Neural cell (in vitro differentiated cells): ENCODE measurements at regions not wholly inside any gene's neighbourhood (a gene's known extent, or its start where the extent isn't known, plus 50 kb on each side); places are given as distances from the start of the nearest gene placed in this dataset.

Source experiments
- EZH2 ChIP-seq: fragments of 200-600, 300-800 bp; shearing (Covaris generic), sonication (generic); IDR thresholded peaks from 2 replicates; pipeline ENCODE4 v1.6.1; 2014; ENCODE audit warnings: antibody characterized with exemption, low read length, borderline replicate concordance, mild to moderate bottlenecking; ENCODE audit not compliant: insufficient read depth, poor library complexity, severe bottlenecking
- MXI1 ChIP-seq: fragments of 450-650 bp; conservative IDR thresholded peaks from 2 replicates; pipeline ENCODE4 v1.6.1; 2014; ENCODE audit warnings: antibody characterized with exemption, mild to moderate bottlenecking; ENCODE audit not compliant: poor library complexity, severe bottlenecking
- TAF1 ChIP-seq: IDR thresholded peaks from 2 replicates; pipeline ENCODE4 v1.6.1; 2012; ENCODE audit warnings: low read depth
- TF ChIP-seq, protein P1 (sequence below): fragments of 450-650 bp; IDR thresholded peaks from 2 replicates; pipeline ENCODE4 v1.5.1; 2014; ENCODE audit warnings: antibody characterized with exemption, mild to moderate bottlenecking, moderate library complexity; ENCODE audit not compliant: poor library complexity, severe bottlenecking
- TF ChIP-seq, protein P2 (sequence below): IDR thresholded peaks from 2 replicates; pipeline ENCODE4 v1.6.1; 2012; ENCODE audit warnings: borderline replicate concordance

DNA sequence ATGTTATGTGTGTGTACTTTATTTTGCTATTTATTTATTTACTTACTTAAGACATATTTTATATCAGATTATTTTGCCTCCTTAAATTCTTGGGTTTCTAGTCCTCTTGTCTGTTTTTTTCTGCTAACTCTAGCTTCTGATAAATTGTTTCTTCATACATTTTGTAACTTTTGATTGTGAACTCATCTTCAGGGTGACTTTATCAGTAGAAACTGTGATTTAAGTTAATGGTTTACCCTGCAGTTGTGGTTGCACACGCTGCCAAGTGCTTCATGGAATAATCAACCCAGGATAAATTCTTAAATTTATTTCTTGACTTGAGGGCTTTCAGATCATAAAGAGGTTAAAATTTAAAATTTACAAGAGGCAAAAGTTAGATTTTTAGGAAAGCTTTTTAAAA is 173.3 kb downstream of the CENPW start:
- TF ChIP-seq, protein P1, sequence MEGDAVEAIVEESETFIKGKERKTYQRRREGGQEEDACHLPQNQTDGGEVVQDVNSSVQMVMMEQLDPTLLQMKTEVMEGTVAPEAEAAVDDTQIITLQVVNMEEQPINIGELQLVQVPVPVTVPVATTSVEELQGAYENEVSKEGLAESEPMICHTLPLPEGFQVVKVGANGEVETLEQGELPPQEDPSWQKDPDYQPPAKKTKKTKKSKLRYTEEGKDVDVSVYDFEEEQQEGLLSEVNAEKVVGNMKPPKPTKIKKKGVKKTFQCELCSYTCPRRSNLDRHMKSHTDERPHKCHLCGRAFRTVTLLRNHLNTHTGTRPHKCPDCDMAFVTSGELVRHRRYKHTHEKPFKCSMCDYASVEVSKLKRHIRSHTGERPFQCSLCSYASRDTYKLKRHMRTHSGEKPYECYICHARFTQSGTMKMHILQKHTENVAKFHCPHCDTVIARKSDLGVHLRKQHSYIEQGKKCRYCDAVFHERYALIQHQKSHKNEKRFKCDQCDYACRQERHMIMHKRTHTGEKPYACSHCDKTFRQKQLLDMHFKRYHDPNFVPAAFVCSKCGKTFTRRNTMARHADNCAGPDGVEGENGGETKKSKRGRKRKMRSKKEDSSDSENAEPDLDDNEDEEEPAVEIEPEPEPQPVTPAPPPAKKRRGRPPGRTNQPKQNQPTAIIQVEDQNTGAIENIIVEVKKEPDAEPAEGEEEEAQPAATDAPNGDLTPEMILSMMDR: no peak
- TF ChIP-seq MXI1: no peak
- TF ChIP-seq EZH2: no peak
- no peak for TF ChIP-seq TAF1
- TF ChIP-seq, protein P2, sequence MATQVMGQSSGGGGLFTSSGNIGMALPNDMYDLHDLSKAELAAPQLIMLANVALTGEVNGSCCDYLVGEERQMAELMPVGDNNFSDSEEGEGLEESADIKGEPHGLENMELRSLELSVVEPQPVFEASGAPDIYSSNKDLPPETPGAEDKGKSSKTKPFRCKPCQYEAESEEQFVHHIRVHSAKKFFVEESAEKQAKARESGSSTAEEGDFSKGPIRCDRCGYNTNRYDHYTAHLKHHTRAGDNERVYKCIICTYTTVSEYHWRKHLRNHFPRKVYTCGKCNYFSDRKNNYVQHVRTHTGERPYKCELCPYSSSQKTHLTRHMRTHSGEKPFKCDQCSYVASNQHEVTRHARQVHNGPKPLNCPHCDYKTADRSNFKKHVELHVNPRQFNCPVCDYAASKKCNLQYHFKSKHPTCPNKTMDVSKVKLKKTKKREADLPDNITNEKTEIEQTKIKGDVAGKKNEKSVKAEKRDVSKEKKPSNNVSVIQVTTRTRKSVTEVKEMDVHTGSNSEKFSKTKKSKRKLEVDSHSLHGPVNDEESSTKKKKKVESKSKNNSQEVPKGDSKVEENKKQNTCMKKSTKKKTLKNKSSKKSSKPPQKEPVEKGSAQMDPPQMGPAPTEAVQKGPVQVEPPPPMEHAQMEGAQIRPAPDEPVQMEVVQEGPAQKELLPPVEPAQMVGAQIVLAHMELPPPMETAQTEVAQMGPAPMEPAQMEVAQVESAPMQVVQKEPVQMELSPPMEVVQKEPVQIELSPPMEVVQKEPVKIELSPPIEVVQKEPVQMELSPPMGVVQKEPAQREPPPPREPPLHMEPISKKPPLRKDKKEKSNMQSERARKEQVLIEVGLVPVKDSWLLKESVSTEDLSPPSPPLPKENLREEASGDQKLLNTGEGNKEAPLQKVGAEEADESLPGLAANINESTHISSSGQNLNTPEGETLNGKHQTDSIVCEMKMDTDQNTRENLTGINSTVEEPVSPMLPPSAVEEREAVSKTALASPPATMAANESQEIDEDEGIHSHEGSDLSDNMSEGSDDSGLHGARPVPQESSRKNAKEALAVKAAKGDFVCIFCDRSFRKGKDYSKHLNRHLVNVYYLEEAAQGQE: no peak
